ENCODE measurements at regions not wholly inside any gene's neighbourhood (a gene's known extent, or its start where the extent isn't known, plus 50 kb on each side); places are given as distances from the start of the nearest gene placed in this dataset.

GRCh38 chr13:48890391-48890790 lies 85.3 kb upstream of the FNDC3A start:
- no peak for DNase-seq (ENCODE audit: low spot score)
- Mint-ChIP-seq H3K36me3 (ENCODE audit: low read depth) (no peaks in the 10 kb centered on the region), H3K4me3 (no peak overlapping the region), H3K4me1 (peaks cover 5% of the 10 kb centered on the region; the same call in 2 of the 3 replicates), H3K27me3 (ENCODE audit: insufficient read depth, low read depth, poor library complexity) (peaks cover 3% of the 10 kb centered on the region), H3K27ac (no peak overlapping the region), H3K9me3 (no peaks in the 10 kb centered on the region)
- 0 out of 2 replicates have a peak, but pooled peaks cover 4% of the 10 kb centered on the region for H3K9me2 ChIP-seq (ENCODE audit: insufficient read depth)
- no peaks in the 10 kb centered on the region for H3K79me2 ChIP-seq (replicated peaks; ENCODE audit: insufficient read depth)
- no peaks in the 10 kb centered on the region for H3K36me3 ChIP-seq (ENCODE audit: insufficient read depth)
- no peak overlapping the region for H3K4me3 ChIP-seq
- no peak overlapping the region for H3K4me2 ChIP-seq
- H3K27ac ChIP-seq (ENCODE audit: low read depth): no peak overlapping the region
- no peaks in the 10 kb centered on the region for H3F3A ChIP-seq (replicated peaks; ENCODE audit: low read depth)
- no peaks in the 10 kb centered on the region for H3K4me1 ChIP-seq (ENCODE audit: insufficient read depth)
- no peaks in the 10 kb centered on the region for H3K27me3 ChIP-seq (ENCODE audit: insufficient read depth)
- no peaks in the 10 kb centered on the region for H4K20me1 ChIP-seq (replicated peaks; ENCODE audit: insufficient read depth)
- no peak overlapping the region for H2AFZ ChIP-seq
- ATAC-seq: no peak
- TF ChIP-seq CTCF (conservative IDR thresholded peaks at IDR 0.05; ENCODE audit: low read depth in 2 of 2): no peak

GRCh38 chr13:48891586-48891985 lies 84.1 kb upstream of the FNDC3A start:
- H4K20me1 ChIP-seq (replicated peaks; ENCODE audit: insufficient read depth): no peaks in the 10 kb centered on the region
- no peaks in the 10 kb centered on the region for H3K36me3 ChIP-seq (ENCODE audit: insufficient read depth)
- H3K4me3 ChIP-seq: no peak overlapping the region
- no peak for ATAC-seq
- H3K4me1 Mint-ChIP-seq: no peaks in the 10 kb centered on the region
- H3K4me3 Mint-ChIP-seq: no peak overlapping the region
- H3K27ac ChIP-seq (ENCODE audit: low read depth): no peak overlapping the region
- H3F3A ChIP-seq (replicated peaks; ENCODE audit: low read depth): no peaks in the 10 kb centered on the region
- H3K36me3 Mint-ChIP-seq (ENCODE audit: low read depth): no peaks in the 10 kb centered on the region
- H3K9me3 Mint-ChIP-seq: no peaks in the 10 kb centered on the region
- peaks cover 3% of the 10 kb centered on the region for H3K27me3 Mint-ChIP-seq (ENCODE audit: insufficient read depth, low read depth, poor library complexity)
- H3K4me1 ChIP-seq (ENCODE audit: insufficient read depth): no peaks in the 10 kb centered on the region
- no peak overlapping the region for H3K27ac Mint-ChIP-seq
- 0 out of 2 replicates have a peak, but pooled peaks cover 10% of the 10 kb centered on the region for H3K9me2 ChIP-seq (ENCODE audit: insufficient read depth)
- H2AFZ ChIP-seq: peak overlapping the region; percentile 72; the same call in 1 of the 2 replicates
- H3K27me3 ChIP-seq (ENCODE audit: insufficient read depth): no peaks in the 10 kb centered on the region
- no peak for DNase-seq (ENCODE audit: low spot score)
- H3K4me2 ChIP-seq: no peak overlapping the region
- no peaks in the 10 kb centered on the region for H3K79me2 ChIP-seq (replicated peaks; ENCODE audit: insufficient read depth)
- TF ChIP-seq STAT1 (IDR thresholded peaks at IDR 0.05; ENCODE audit: unreplicated experiment): no peak
- TF ChIP-seq CTCF (conservative IDR thresholded peaks at IDR 0.05; ENCODE audit: low read depth in 2 of 2): no peak
- no peak for TF ChIP-seq REST (IDR thresholded peaks at IDR 0.05; ENCODE audit: unreplicated experiment)
- TF ChIP-seq ZNF331 (CRISPR knock-in tag; IDR thresholded peaks at IDR 0.05; ENCODE audit: low read depth): no peak
- no peak for TF ChIP-seq POLR2AphosphoS5 (IDR thresholded peaks at IDR 0.05; ENCODE audit: low read depth)
- TF ChIP-seq EZH2phosphoT487 (IDR thresholded peaks at IDR 0.05; ENCODE audit: unreplicated experiment): no peak
- TF ChIP-seq NANOG (IDR thresholded peaks at IDR 0.05; ENCODE audit: borderline replicate concordance): no peak
- TF ChIP-seq ZNF462 (CRISPR knock-in tag; IDR thresholded peaks at IDR 0.05): no peak
